ENCODE measurements at regions not wholly inside any gene's neighbourhood (a gene's known extent, or its start where the extent isn't known, plus 50 kb on each side); places are given as distances from the start of the nearest gene placed in this dataset.

DNA sequence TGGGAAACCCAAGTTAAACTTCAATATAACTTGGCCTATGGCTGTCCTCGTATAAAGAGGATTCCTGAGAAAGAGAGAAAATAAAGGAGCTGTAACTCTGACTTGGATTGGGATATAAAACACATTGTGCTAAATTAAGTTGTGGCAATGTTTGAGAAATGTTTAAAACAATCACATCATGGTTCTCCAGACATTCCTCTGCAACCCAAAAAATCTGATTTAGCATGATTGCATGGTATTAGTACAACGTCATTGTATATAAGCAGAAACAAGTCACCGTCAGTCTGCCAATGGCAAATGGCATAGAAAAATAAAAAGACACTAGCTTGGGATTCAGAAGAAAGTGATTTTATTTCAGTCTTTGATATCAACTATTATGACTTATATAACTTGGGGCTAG, 140.2 kb upstream of the FAM83B start:
- H3K36me3 Mint-ChIP-seq (ENCODE audit: low read depth) = no peaks in the 10 kb centered on the region
- H3K27me3 Mint-ChIP-seq = no peaks in the 10 kb centered on the region
- Histone ChIP-seq H3K36me3 (ENCODE audit: insufficient read depth, low read length) (no peaks in the 10 kb centered on the region), H3K9me3 (ENCODE audit: control insufficient read depth in 1 of 2, insufficient read depth in 1 of 2, low read length in 2 of 2) (no peaks in the 10 kb centered on the region), H3K4me3 (ENCODE audit: low read length) (no peak overlapping the region), H3K4me1 (ENCODE audit: insufficient read depth, low read length) (no peaks in the 10 kb centered on the region), H3K27me3 (ENCODE audit: control insufficient read depth in 1 of 2, insufficient read depth in 2 of 2, low read length in 2 of 2) (no peaks in the 10 kb centered on the region), H3K27ac (ENCODE audit: low read depth in 1 of 2, low read length in 2 of 2) (no peak overlapping the region)
- TF ChIP-seq, protein P1, sequence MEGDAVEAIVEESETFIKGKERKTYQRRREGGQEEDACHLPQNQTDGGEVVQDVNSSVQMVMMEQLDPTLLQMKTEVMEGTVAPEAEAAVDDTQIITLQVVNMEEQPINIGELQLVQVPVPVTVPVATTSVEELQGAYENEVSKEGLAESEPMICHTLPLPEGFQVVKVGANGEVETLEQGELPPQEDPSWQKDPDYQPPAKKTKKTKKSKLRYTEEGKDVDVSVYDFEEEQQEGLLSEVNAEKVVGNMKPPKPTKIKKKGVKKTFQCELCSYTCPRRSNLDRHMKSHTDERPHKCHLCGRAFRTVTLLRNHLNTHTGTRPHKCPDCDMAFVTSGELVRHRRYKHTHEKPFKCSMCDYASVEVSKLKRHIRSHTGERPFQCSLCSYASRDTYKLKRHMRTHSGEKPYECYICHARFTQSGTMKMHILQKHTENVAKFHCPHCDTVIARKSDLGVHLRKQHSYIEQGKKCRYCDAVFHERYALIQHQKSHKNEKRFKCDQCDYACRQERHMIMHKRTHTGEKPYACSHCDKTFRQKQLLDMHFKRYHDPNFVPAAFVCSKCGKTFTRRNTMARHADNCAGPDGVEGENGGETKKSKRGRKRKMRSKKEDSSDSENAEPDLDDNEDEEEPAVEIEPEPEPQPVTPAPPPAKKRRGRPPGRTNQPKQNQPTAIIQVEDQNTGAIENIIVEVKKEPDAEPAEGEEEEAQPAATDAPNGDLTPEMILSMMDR (IDR thresholded peaks at IDR 0.05) = no peak
- intact Hi-C loops (cut with DNase I, micrococcal nuclease) = no loop called here
- POLR2A ChIA-PET = no interaction called here
- no peak overlapping the region for H3K4me3 Mint-ChIP-seq
- no peaks in the 10 kb centered on the region for H3K9me3 Mint-ChIP-seq
- ATAC-seq (ENCODE audit: poor library complexity) (no peak), DNase-seq (no peak)
- CTCF ChIA-PET = no interaction called here
- no peak overlapping the region for H3K27ac Mint-ChIP-seq
- H3K4me1 Mint-ChIP-seq (ENCODE audit: low read depth) = no peaks in the 10 kb centered on the region

DNA sequence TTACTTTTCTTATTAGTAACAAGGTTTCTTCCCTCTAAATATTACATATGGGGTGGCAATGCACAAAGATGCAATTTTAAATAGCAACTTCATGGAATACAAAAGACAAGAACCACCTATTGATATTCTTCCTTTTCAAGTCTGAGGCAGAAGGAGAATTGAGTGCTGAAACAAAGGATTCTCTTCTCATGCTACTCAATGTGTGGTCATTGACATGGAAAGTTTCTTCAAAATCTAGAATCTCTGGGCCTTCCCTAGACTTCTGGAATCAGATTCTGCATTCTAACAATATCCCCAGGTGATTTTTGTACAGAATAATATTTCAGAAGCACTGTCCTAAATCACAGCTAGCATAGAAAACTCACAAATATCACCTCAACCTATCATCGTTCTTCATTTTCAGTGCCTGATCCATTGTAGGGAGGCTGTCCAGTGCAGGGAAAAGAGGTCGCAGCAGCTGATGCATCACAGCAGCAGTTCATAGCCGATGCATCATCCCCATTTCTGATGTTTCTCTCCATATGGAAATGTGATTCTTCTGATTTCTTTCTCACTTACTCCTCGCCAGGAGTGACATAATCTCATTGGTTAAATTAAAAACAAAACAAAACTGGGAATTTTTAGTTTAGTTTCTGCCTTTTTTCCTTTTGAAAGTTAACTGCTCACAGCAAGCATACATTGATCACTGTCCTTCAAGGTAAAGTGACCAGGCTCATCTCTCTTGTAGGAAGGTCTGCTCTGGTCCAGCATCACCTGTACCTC, 139.5 kb upstream of the FAM83B start:
- H3K27ac Mint-ChIP-seq = no peak overlapping the region
- Histone ChIP-seq H3K4me3 (ENCODE audit: low read length) (no peak overlapping the region), H3K4me1 (ENCODE audit: insufficient read depth, low read length) (no peaks in the 10 kb centered on the region), H3K27me3 (ENCODE audit: control insufficient read depth in 1 of 2, insufficient read depth in 2 of 2, low read length in 2 of 2) (no peaks in the 10 kb centered on the region), H3K9me3 (ENCODE audit: control insufficient read depth in 1 of 2, insufficient read depth in 1 of 2, low read length in 2 of 2) (no peaks in the 10 kb centered on the region), H3K36me3 (ENCODE audit: insufficient read depth, low read length) (no peaks in the 10 kb centered on the region), H3K27ac (ENCODE audit: low read depth in 1 of 2, low read length in 2 of 2) (no peak overlapping the region)
- H3K9me3 Mint-ChIP-seq = no peaks in the 10 kb centered on the region
- TF ChIP-seq, protein P1 (IDR thresholded peaks at IDR 0.05) = no peak
- POLR2A ChIA-PET = no interaction called here
- no peak for DNase-seq
- CTCF ChIA-PET = no interaction called here
- H3K4me3 Mint-ChIP-seq = no peak overlapping the region
- no peak for ATAC-seq (ENCODE audit: poor library complexity)
- intact Hi-C loops (cut with DNase I, micrococcal nuclease) = no loop called here
- no peaks in the 10 kb centered on the region for H3K27me3 Mint-ChIP-seq
- H3K36me3 Mint-ChIP-seq (ENCODE audit: low read depth) = no peaks in the 10 kb centered on the region
- no peaks in the 10 kb centered on the region for H3K4me1 Mint-ChIP-seq (ENCODE audit: low read depth)

DNA sequence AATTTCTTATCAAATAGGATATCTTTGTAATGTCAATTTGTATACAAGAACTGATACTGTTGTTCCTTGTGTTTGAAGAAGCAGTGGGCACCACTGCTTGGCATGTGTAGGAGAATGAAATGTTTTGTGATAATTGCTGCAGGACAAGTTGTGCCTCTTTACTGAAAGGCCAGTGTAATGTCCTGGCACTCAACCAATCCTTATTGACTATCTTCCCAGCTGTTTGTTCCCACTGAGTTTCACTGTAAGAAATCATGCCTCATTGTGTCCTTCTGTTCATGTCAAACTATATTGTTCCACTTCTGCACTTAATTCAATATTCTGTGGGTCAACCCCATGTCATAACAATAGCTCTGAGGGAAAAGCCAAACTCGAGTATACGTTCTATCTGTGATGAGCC, 136.1 kb upstream of the FAM83B start:
- TF ChIP-seq, protein P1 (IDR thresholded peaks at IDR 0.05) = no peak
- no peaks in the 10 kb centered on the region for H3K9me3 ChIP-seq (ENCODE audit: control insufficient read depth in 1 of 2, insufficient read depth in 1 of 2, low read length in 2 of 2)
- Mint-ChIP-seq H3K4me1 (ENCODE audit: low read depth) (no peaks in the 10 kb centered on the region), H3K4me3 (no peak overlapping the region), H3K9me3 (no peaks in the 10 kb centered on the region), H3K36me3 (ENCODE audit: low read depth) (no peaks in the 10 kb centered on the region), H3K27me3 (no peaks in the 10 kb centered on the region), H3K27ac (no peak overlapping the region)
- H3K36me3 ChIP-seq (ENCODE audit: insufficient read depth, low read length) = no peaks in the 10 kb centered on the region
- no peaks in the 10 kb centered on the region for H3K4me1 ChIP-seq (ENCODE audit: insufficient read depth, low read length)
- CTCF ChIA-PET = no interaction called here
- intact Hi-C loops (cut with DNase I, micrococcal nuclease) = no loop called here
- ATAC-seq (ENCODE audit: poor library complexity) (no peak), DNase-seq (no peak)
- POLR2A ChIA-PET = no interaction called here
- no peaks in the 10 kb centered on the region for H3K27me3 ChIP-seq (ENCODE audit: control insufficient read depth in 1 of 2, insufficient read depth in 2 of 2, low read length in 2 of 2)
- no peak overlapping the region for H3K27ac ChIP-seq (ENCODE audit: low read depth in 1 of 2, low read length in 2 of 2)
- no peak overlapping the region for H3K4me3 ChIP-seq (ENCODE audit: low read length)

Data from CD4-positive, alpha-beta T cell (primary cell).